Neural cell (in vitro differentiated cells): ENCODE measurements at regions not wholly inside any gene's neighbourhood (a gene's known extent, or its start where the extent isn't known, plus 50 kb on each side); places are given as distances from the start of the nearest gene placed in this dataset.

Experiments used
- CTCF ChIP-seq: fragments of 450-650 bp; IDR thresholded peaks from 2 replicates; pipeline ENCODE4 v1.5.1; 2014; ENCODE audit warnings: antibody characterized with exemption, mild to moderate bottlenecking, moderate library complexity; ENCODE audit not compliant: poor library complexity, severe bottlenecking
- EP300 ChIP-seq: fragments of 450-650 bp; conservative IDR thresholded peaks from 2 replicates; pipeline ENCODE4 v1.6.1; 2014; ENCODE audit warnings: antibody characterized with exemption, mild to moderate bottlenecking, moderate library complexity; ENCODE audit not compliant: poor library complexity, severe bottlenecking
- POLR2AphosphoS5 ChIP-seq: IDR thresholded peaks from 2 replicates; pipeline ENCODE4 v1.6.1; 2012
- RAD21 ChIP-seq: fragments of 450-650 bp; conservative IDR thresholded peaks from 2 replicates; pipeline ENCODE4 v1.6.1; 2014; ENCODE audit warnings: antibody characterized with exemption, mild to moderate bottlenecking, moderate library complexity
- SMC3 ChIP-seq: fragments of 450-650 bp; conservative IDR thresholded peaks from 2 replicates; pipeline ENCODE4 v1.6.1; 2014; ENCODE audit warnings: antibody characterized with exemption, mild to moderate bottlenecking, moderate library complexity; ENCODE audit not compliant: poor library complexity
- TAF1 ChIP-seq: IDR thresholded peaks from 2 replicates; pipeline ENCODE4 v1.6.1; 2012; ENCODE audit warnings: low read depth

GRCh38 chrX:42094218-42094617 lies 170.9 kb upstream of the CASK start:
- TF ChIP-seq CTCF (no peak), SMC3 (no peak), EP300 (no peak), TAF1 (no peak), RAD21 (no peak), POLR2AphosphoS5 (no peak)
